AG08396 (cell line): ENCODE measurements at regions not wholly inside any gene's neighbourhood (a gene's known extent, or its start where the extent isn't known, plus 50 kb on each side); places are given as distances from the start of the nearest gene placed in this dataset.
A peak's percentile ranks its signal among the peaks of the same experiment; 100 is the strongest.

Experiments
- DNase-seq: peaks from one replicate; pipeline ENCODE4 v3.0.0; 2012; ENCODE audit warnings: low spot score, mixed read lengths

DNA sequence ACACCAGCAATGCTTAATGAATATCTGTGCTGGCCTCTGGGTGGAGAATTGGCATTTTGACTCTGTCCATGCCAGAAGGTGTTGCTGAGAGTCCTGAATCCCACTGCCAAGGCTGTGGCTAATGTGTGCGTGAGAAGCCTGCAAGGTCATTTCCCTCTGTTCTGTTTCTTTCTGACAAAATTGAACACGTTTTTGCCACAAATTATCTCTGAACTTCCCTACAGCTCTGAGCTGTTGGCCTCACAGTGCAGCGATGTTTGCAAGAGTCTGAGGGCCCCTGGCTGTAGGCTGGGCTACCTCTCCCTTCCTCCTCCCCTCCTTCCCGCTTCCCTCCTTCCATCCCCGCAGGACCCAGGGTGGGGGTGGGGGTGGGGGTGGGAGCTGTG lies 154.1 kb upstream of the HS6ST1 start:
- DNase-seq: peak; percentile 61

GRCh38 chr2:128473175-128474035 lies 154.7 kb upstream of the HS6ST1 start:
- peak; percentile 88 for DNase-seq

DNA sequence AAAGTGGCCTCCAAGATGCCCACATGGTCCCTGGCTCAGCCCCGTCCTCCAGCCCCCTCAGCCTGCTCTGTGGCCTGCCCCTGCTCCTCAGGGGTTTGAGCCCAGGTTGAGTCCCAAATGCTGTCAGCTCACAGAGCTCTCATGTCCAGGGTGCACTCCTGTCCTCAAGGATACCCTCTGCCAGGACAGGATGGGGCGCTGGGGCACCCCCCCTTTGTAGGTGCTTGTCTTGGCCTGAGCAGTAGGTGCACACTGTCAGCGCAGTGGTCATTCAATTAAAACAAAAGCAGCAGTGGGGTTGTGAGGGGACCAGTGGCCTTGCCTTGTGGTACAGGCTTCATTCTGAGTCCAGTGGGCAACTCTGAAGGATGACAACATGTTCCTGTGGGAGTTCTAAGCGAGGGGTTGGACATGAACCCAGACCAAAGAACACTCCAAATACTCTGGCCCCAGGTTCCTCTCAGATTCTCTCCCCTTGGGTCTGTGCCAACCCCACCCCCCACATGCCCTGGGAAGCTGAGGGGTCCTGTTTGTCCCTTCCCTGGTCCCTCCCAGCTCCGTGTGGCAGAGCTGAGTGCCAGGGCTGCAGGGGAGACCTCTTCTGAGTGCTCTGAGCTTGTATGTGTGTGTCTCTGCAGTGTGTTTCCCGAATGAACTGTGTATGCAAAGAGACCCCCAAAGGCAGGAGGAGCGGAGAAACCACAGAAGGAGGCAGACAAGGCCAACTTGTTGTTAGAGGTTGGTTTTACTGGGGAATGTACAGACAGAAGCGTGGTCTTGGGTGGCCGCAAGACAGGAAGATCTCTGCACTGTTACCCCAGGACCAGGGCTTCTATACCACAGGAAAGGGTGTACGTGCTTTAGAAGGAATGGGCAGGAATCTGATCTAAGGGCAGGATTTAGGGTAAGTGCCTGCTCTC lies 155.6 kb upstream of the HS6ST1 start:
- no peak for DNase-seq

DNA sequence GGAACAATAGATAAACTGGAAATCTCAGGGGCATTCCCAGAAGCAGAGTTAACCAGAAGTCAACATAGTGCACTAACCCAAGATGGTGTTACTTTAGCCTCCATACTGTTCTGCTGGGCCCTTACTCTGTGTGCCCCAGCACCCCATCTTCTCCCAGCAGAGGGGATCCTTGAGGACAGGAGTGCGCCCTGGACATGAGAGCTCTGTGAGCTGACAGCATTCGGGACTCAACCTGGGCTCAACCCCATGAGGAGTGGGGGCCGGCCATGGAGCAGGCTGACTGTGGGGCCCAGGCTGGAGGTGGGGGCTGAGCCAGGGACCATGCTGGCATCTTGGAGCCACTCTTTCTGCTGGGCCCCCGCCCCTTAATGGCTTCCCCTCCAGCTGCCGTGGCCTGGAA lies 156.3 kb upstream of the HS6ST1 start:
- DNase-seq: no peak

GRCh38 chr2:128475427-128476211 lies 157.0 kb upstream of the HS6ST1 start:
- DNase-seq: no peak

DNA sequence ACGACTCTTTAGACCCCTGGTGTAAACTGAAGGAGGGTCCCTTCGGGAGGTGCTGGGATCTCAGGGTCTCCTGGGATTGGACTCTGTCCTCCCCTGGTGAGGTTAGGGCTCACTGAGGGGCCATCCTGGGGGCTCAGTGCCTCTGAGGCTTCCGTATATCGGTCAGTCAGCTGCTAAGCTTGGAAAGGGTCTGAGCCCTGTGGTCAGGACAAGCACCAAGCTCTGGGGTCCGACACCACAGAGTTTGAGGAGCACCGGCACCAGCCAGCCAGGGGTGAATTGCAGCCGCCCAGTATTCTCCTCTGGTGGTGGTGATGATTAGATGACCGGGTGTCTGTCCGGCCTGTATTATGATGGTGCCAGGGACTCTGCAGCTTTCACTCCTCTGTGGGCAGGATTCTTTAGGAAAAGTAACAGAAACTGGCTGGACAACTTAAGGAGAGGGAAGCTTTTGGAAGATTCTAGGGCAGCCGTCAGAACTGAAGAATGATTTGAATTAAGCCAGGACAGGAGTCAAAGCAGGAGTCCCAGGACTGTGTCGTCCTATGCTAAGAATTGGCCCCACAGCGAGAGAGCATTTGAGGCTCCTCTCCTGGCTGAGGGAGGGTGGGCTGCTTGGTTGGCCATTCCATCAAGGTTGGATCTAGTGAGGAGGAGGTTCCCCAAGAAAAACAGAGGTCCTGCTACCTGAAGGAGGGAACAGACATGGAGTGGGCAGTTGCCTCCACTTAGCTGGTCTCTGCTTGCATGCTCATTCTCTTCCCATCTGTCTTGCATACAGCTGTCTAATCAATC lies 158.6 kb upstream of the HS6ST1 start:
- no peak for DNase-seq

DNA sequence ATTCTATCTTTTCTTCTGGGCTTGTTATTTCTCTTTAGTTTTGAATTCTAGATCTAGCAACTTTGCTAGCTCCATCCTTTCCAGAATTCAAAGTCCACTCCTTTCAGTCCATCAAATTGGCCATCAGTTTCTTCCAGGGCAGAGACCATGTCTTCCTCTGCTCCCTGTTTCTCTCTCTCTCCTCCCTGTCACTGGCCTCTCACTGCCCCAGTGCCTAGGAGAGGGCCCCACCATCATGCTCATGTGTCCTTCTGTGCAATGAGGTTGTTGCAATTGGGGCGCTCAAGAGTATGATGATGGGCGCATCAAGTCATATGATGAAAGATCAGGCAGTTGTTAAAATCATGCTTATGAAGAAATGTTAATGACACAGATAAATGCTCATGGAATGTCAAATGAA lies 159.2 kb upstream of the HS6ST1 start:
- no peak for DNase-seq

DNA sequence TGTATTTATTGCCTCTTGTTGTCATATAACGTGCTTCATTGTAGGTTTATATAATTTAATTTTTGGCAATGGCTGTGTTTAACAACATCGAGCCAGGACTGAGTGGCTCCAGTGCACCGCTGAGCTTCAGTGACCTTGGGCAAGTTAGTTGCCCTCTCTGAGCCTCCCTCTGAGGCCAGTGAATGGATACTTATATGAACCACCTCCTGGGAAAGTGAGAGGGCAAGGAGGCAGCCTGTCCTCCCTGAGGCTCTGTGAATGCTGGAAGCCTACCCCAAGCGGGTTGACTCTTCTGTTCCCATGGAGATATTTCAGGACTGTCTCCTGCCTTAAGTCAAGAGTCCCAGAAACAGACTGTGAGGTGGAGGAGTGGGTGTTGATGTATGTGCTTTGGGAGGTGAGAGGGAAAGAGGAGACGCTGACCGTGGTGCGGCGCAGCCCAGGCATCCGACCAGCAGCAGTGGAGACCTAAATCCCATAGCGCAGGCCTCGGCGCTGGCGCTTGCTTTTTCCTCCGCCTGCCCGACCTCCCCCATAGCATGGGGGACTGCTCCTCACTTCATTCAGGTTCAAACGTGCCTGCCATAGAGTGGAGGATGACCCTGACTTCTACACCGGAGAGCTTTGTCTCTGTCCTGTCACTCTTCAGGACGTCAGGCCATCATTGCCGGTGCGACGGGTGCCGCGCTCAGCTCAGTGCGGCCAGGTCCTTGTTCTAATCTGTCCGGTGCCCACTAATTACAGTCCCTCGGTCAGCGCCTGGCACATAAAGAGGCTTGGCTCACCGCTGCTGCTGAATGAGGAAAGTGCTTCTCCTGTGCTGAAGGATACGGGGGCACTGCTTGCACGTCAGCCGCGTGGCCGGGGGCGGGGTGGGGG lies 167.3 kb upstream of the HS6ST1 start:
- DNase-seq: no peak

DNA sequence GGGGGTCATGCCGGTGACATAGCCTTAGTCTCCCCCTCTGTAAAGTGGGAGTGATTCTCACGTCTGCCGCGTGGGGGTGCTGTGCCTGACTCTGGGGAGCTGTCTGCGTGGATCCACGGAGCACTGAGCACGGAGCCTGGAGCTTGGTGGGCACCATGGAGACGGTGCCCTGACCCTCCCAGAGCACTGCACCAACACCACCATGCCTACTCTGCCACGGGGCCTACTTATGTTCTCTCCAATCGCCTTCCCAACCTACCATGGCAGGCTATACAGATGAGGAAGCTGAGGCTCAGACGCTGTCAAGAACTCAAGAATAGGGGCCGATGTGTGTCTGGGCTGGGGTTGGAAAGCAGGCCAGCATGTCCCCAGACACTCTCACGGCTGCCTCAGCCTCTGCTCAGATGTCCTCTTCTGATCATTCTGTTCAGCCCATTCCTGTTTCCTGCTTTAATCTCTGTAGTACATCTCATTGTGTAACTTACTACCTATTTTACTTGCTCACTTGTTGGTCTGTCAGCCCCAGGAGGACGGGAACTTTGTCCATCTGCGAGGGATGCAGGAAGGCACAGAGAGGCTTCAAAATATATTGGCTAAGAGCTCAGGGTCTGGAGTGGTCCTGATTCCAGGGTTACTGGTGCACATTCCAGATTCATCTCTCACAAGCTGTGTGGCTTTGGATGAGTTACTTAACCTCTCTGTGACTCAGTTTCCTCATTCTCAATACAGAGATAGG lies 168.1 kb upstream of the HS6ST1 start:
- no peak for DNase-seq

DNA sequence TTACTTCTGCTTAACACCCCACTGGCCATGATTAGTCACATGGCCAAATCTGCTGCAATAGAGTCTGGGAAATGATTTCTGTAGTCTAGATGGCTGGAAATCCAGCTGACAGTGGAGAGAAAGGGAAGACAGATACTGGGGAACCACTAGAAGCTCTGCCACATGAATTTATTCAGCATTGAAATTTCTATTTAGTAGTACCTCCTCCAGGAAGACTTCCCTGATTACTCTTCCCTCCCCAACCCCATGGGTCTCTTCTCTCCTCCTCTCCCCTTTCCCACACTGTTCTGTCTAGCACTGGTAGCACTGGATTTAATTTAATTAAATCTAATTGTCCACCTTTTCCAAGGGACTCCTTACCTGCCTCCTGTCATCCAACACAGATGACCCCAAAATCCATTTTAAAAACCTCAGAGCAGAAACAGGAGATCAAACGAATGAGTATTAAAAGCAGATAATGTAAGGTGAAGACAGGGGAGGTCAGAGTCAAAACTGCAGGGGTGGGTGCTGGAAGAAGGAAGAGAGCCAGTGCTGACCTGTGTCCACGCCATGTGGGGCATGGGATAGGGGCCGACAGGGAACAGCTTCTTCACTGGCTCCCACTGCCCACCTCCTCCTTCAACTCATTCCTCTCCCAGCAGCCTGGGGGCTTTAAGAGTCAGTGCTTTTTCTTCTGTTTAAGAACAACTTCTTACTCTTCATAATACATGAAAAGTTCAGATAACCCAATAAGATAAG lies 169.2 kb upstream of the HS6ST1 start:
- DNase-seq: no peak

DNA sequence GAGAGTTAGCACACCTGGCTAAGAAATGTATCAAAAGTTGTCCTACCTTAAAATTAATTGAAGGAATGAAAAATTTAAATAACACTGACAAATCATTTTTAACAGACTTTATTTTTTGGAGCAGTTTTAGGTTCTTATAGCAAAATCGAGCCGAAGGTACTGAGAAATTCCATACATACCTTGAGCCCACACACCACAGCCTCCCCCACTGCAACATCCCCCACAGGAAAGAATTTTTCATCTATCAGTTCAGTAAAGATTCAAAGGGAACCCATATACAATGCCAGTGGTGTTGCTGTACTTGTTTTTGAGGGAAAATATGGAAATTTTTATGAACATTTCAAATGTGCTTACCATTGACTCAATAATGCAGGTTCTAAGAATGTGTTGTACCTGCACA lies 169.8 kb upstream of the HS6ST1 start:
- no peak for DNase-seq

DNA sequence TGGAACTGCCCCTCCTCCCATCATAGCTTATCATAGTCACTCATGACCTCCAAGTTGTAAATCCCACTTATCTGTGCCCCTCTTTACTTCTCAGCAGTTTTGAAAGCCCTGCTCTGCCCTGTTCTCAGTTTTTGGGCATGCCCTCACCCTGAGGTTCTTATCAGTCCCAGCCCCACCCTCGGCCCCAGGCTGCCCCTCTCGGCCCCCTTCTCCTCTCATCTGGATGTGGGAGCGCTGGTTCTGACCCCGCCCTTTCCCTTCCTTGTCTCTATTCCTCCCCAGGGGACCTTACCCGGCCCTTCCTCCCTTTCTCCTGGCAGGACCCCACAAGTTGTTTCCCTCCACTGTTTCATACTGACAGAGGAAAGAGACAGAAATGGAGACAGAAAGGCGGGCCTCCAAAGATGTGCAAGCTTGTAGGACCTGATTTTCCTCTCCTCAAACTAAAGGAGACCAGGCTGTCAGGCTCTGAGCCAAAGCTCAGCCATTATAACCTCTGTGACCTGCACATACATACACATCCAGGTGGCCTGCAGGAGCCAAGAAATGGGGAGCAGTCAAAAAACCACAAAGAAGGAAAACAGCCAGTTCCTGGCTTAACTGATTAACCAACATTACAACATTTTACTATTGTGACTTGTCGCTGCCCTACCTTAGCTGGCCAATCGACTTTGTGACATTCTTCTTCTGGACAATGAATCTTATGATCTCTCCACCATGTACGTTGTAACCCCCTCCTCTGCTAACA lies 171.0 kb upstream of the HS6ST1 start:
- no peak for DNase-seq

GRCh38 chr2:128490321-128490720 lies 171.7 kb upstream of the HS6ST1 start:
- DNase-seq: no peak

- DNase-seq: no peak
Measured at GRCh38 chr2:128490881-128491691, 172.4 kb upstream of the HS6ST1 start.

GRCh38 chr2:128491692-128492244 lies 173.1 kb upstream of the HS6ST1 start:
- no peak for DNase-seq

- no peak for DNase-seq
Measured at GRCh38 chr2:128492966-128493811, 174.5 kb upstream of the HS6ST1 start.
